Mesothelial cell of epicardium (in vitro differentiated cells): ENCODE measurements at regions not wholly inside any gene's neighbourhood (a gene's known extent, or its start where the extent isn't known, plus 50 kb on each side); places are given as distances from the start of the nearest gene placed in this dataset.

Experiments used
- DNase-seq, 2 experiments: peaks; one replicate each; pipeline ENCODE4 v3.0.0; 2021; ENCODE audit warnings: low spot score in 2 of 2; ENCODE audit not compliant: unreplicated experiment in 2 of 2
- H3K27ac Mint-ChIP-seq: 2 replicates; pipeline ENCODE4 v1.8.0; 2021; ENCODE audit warnings: mixed read lengths
- H3K27me3 Mint-ChIP-seq: 2 replicates; pipeline ENCODE4 v1.8.0; 2021; ENCODE audit warnings: low read depth, mixed read lengths
- H3K36me3 Mint-ChIP-seq: 2 replicates; pipeline ENCODE4 v1.8.0; 2021; ENCODE audit warnings: mixed read lengths
- H3K4me1 Mint-ChIP-seq: 2 replicates; pipeline ENCODE4 v1.8.0; 2021; ENCODE audit warnings: mixed read lengths
- H3K4me3 Mint-ChIP-seq: 2 replicates; pipeline ENCODE4 v1.8.0; 2021; ENCODE audit warnings: mild to moderate bottlenecking, moderate library complexity, mixed read lengths
- H3K9me3 Mint-ChIP-seq: 2 replicates; pipeline ENCODE4 v1.8.0; 2021; ENCODE audit warnings: mixed read lengths
- TF ChIP-seq, protein P1 (sequence below): fragments of 200-600 bp; sonication (generic); IDR thresholded peaks from one replicate; pipeline ENCODE4 v1.5.0; 2021; ENCODE audit warnings: antibody characterized with exemption; ENCODE audit not compliant: unreplicated experiment

DNA sequence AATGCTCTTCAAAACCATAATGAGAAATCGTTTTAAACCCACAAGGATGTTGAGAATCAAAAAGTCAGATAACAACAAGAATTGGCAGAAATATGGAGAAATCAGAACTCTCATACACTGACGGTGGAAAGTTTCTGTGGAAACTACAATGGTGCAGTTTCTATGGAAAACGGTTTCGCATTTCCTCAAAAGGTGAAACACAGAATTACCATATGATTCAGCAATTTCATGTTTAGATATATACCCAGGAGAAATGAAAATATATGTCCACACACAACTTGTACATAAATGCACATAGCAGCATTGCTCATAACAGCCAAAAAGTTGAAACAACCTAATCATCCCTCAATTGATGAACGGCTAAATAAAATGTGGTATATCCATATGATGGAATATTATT, 218.2 kb downstream of the ARL4A start:
- H3K27me3 Mint-ChIP-seq = no peaks in the 10 kb centered on the region
- H3K4me1 Mint-ChIP-seq = peaks cover 9% of the 10 kb centered on the region
- H3K4me3 Mint-ChIP-seq = no peak overlapping the region
- H3K36me3 Mint-ChIP-seq = peaks cover 2% of the 10 kb centered on the region
- H3K9me3 Mint-ChIP-seq = peaks cover 6% of the 10 kb centered on the region
- TF ChIP-seq, protein P1, sequence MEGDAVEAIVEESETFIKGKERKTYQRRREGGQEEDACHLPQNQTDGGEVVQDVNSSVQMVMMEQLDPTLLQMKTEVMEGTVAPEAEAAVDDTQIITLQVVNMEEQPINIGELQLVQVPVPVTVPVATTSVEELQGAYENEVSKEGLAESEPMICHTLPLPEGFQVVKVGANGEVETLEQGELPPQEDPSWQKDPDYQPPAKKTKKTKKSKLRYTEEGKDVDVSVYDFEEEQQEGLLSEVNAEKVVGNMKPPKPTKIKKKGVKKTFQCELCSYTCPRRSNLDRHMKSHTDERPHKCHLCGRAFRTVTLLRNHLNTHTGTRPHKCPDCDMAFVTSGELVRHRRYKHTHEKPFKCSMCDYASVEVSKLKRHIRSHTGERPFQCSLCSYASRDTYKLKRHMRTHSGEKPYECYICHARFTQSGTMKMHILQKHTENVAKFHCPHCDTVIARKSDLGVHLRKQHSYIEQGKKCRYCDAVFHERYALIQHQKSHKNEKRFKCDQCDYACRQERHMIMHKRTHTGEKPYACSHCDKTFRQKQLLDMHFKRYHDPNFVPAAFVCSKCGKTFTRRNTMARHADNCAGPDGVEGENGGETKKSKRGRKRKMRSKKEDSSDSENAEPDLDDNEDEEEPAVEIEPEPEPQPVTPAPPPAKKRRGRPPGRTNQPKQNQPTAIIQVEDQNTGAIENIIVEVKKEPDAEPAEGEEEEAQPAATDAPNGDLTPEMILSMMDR = no peak
- H3K27ac Mint-ChIP-seq = no peak overlapping the region
- no peak for DNase-seq

GRCh38 chr7:12907774-12908173, 220.3 kb downstream of the ARL4A start:
- peaks cover 6% of the 10 kb centered on the region for H3K9me3 Mint-ChIP-seq
- no peak for DNase-seq
- H3K27me3 Mint-ChIP-seq = no peaks in the 10 kb centered on the region
- no peak overlapping the region for H3K27ac Mint-ChIP-seq
- peaks cover 2% of the 10 kb centered on the region for H3K36me3 Mint-ChIP-seq
- TF ChIP-seq, protein P1 = no peak
- no peak overlapping the region for H3K4me3 Mint-ChIP-seq
- peaks cover 7% of the 10 kb centered on the region for H3K4me1 Mint-ChIP-seq

GRCh38 chr7:12909483-12909882, 222.1 kb downstream of the ARL4A start:
- Mint-ChIP-seq H3K4me1 (peaks cover 14% of the 10 kb centered on the region), H3K9me3 (peaks cover 6% of the 10 kb centered on the region), H3K36me3 (peaks cover 2% of the 10 kb centered on the region), H3K27me3 (no peaks in the 10 kb centered on the region), H3K27ac (no peak overlapping the region), H3K4me3 (no peak overlapping the region)
- TF ChIP-seq, protein P1 = no peak
- DNase-seq = no peak

DNA sequence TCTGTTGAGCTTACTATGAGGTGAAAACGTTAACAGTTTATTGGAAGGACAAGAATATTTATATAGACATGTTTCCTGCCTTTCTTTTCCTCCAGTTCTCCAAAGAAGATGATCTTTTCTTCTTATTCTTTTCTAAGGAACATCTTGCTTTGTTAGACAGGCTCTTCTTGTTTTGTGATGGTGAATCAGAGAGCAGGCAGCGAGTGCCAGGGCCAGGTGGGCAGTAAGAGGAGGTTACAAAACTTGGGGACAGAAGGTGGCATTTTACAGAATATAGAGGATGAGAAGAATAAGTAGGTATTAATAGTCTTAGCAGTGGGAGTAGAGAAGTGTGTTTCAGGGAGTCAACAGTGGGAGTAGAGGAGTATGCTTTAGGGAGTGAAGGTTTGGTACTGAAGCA, 223.6 kb downstream of the ARL4A start:
- H3K4me1 Mint-ChIP-seq = peaks cover 14% of the 10 kb centered on the region
- no peaks in the 10 kb centered on the region for H3K27me3 Mint-ChIP-seq
- H3K36me3 Mint-ChIP-seq = no peaks in the 10 kb centered on the region
- no peak for DNase-seq
- H3K9me3 Mint-ChIP-seq = peaks cover 11% of the 10 kb centered on the region
- no peak overlapping the region for H3K4me3 Mint-ChIP-seq
- H3K27ac Mint-ChIP-seq = no peak overlapping the region
- TF ChIP-seq, protein P1 = no peak

GRCh38 chr7:12913002-12913401, 225.6 kb downstream of the ARL4A start:
- H3K27ac Mint-ChIP-seq = no peak overlapping the region
- TF ChIP-seq, protein P1 = no peak

DNA sequence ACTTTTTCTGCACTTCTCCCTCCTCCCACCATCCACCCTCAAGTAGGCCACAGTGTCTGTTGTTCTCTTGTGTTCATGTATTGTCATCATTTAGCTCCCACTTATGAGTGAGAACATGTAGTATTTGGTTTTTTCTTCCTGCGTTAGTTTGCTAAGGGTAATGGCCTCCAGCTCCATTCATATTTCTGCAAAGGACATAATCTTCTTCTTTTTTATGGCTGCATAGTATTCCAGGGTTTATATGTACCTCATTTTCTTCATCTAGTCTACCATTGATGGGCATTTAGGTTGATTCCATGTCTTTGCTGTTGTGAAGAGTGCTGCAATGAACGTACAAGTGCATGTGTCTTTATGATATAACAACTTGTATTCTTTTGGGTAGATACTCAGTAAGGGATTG, 230.4 kb downstream of the ARL4A start:
- no peak overlapping the region for H3K4me3 Mint-ChIP-seq
- no peak for DNase-seq
- H3K36me3 Mint-ChIP-seq = no peaks in the 10 kb centered on the region
- TF ChIP-seq, protein P1 = no peak
- H3K4me1 Mint-ChIP-seq = peaks cover 19% of the 10 kb centered on the region
- no peaks in the 10 kb centered on the region for H3K27me3 Mint-ChIP-seq
- peaks cover 19% of the 10 kb centered on the region for H3K9me3 Mint-ChIP-seq
- no peak overlapping the region for H3K27ac Mint-ChIP-seq

More at GRCh38 chr7:12913002-12913401, 225.6 kb downstream of the ARL4A start:
- H3K4me1 Mint-ChIP-seq = peaks cover 14% of the 10 kb centered on the region
- no peaks in the 10 kb centered on the region for H3K27me3 Mint-ChIP-seq
- no peak for DNase-seq
- H3K4me3 Mint-ChIP-seq = no peak overlapping the region
- peaks cover 18% of the 10 kb centered on the region for H3K9me3 Mint-ChIP-seq
- no peaks in the 10 kb centered on the region for H3K36me3 Mint-ChIP-seq
